WTC11 (cell line): ENCODE measurements at regions not wholly inside any gene's neighbourhood (a gene's known extent, or its start where the extent isn't known, plus 50 kb on each side); places are given as distances from the start of the nearest gene placed in this dataset.

Experiments used
- ATAC-seq: fragments of 200-7000 bp; cut with Tn5 transposase; 2 replicates; pipeline ENCODE4 v1.10.0; 2021; ENCODE audit warnings: mild to moderate bottlenecking, moderate library complexity
- CTCF ChIA-PET: fragments of 300-600 bp; sonication (Branson Sonifier 250); formaldehyde crosslinking; loops from one replicate; lab custom pipeline; 2021; ENCODE audit warnings: antibody characterized with exemption; lab: Charles Lee
- POLR2A ChIA-PET: fragments of 350-600 bp; sonication (Branson Sonifier 250); formaldehyde crosslinking; loops from one replicate; lab custom pipeline; 2021; ENCODE audit warnings: antibody characterized with exemption; lab: Charles Lee
- DNase-seq: peaks from one replicate; pipeline ENCODE4 v3.0.0; 2021; ENCODE audit warnings: low spot score
- H3K27ac Mint-ChIP-seq: 2 replicates; pipeline ENCODE4 v1.8.0; 2021; ENCODE audit warnings: mixed read lengths
- H3K27me3 Mint-ChIP-seq: 2 replicates; pipeline ENCODE4 v1.8.0; 2021; ENCODE audit warnings: low read depth, mild to moderate bottlenecking, moderate library complexity, mixed read lengths
- H3K36me3 Mint-ChIP-seq: 2 replicates; pipeline ENCODE4 v1.8.0; 2021; ENCODE audit warnings: mixed read lengths
- H3K4me1 Mint-ChIP-seq: 2 replicates; pipeline ENCODE4 v1.8.0; 2022; ENCODE audit warnings: mixed read lengths
- H3K4me3 Mint-ChIP-seq: 2 replicates; pipeline ENCODE4 v1.8.0; 2021; ENCODE audit warnings: mild to moderate bottlenecking, moderate library complexity, mixed read lengths
- H3K9me3 Mint-ChIP-seq: 2 replicates; pipeline ENCODE4 v1.8.0; 2021; ENCODE audit warnings: mixed read lengths
- ATF1 ChIP-seq: sonication (generic); formaldehyde crosslinking; IDR thresholded peaks from 2 replicates; pipeline ENCODE4 v1.8.1; 2023; ENCODE audit warnings: mild to moderate bottlenecking, moderate library complexity, missing genetic modification reagents
- CREM ChIP-seq: sonication (generic); formaldehyde crosslinking; IDR thresholded peaks from 2 replicates; pipeline ENCODE4 v1.8.1; 2022; ENCODE audit warnings: mild to moderate bottlenecking, missing genetic modification reagents, moderate library complexity
- EMX1 ChIP-seq: fragments of 250-450 bp; sonication (Bioruptor Pico); IDR thresholded peaks from 2 replicates; pipeline ENCODE4 v1.8.0; 2021; ENCODE audit warnings: mild to moderate bottlenecking
- JAZF1 ChIP-seq: fragments of 250-450 bp; sonication (Bioruptor Pico); IDR thresholded peaks from 2 replicates; pipeline ENCODE4 v1.9.0; 2021; ENCODE audit warnings: moderate library complexity, mild to moderate bottlenecking, inconsistent platforms
- KAT7 ChIP-seq: sonication (generic); formaldehyde crosslinking; IDR thresholded peaks from 2 replicates; pipeline ENCODE4 v1.8.1; 2023; ENCODE audit warnings: missing genetic modification reagents, mild to moderate bottlenecking, borderline replicate concordance
- NFATC4 ChIP-seq: fragments of 250-450 bp; sonication (Bioruptor Pico); IDR thresholded peaks from 2 replicates; pipeline ENCODE4 v1.9.0; 2021; ENCODE audit warnings: mild to moderate bottlenecking
- NFYB ChIP-seq: sonication (generic); formaldehyde crosslinking; conservative IDR thresholded peaks from 2 replicates; pipeline ENCODE4 v1.8.0; 2022; ENCODE audit warnings: low read depth, missing genetic modification reagents
- OVOL2 ChIP-seq: fragments of 250-450 bp; sonication (Bioruptor Pico); IDR thresholded peaks from 2 replicates; pipeline ENCODE4 v1.9.0; 2021; ENCODE audit warnings: mild to moderate bottlenecking, borderline replicate concordance
- TCF7 ChIP-seq: sonication (generic); formaldehyde crosslinking; IDR thresholded peaks from 2 replicates; pipeline ENCODE4 v1.8.0; 2022; ENCODE audit warnings: mild to moderate bottlenecking, low read depth, missing genetic modification reagents, moderate library complexity
- TEAD1 ChIP-seq: sonication (generic); formaldehyde crosslinking; IDR thresholded peaks from 2 replicates; pipeline ENCODE4 v1.8.0; 2022; ENCODE audit warnings: mild to moderate bottlenecking, missing genetic modification reagents
- ZNF263 ChIP-seq: sonication (generic); formaldehyde crosslinking; IDR thresholded peaks from 2 replicates; pipeline ENCODE4 v1.8.1; 2022; ENCODE audit warnings: low read depth, mild to moderate bottlenecking, moderate library complexity, missing genetic modification reagents
- TF ChIP-seq, protein P1 (sequence below): sonication (generic); formaldehyde crosslinking; IDR thresholded peaks from 2 replicates; pipeline ENCODE4 v1.8.0; 2022; ENCODE audit warnings: mild to moderate bottlenecking, missing genetic modification reagents
- TF ChIP-seq, protein P2 (sequence below): sonication (generic); formaldehyde crosslinking; IDR thresholded peaks from 2 replicates; pipeline ENCODE4 v1.8.1; 2023; ENCODE audit warnings: mild to moderate bottlenecking, moderate library complexity, missing genetic modification reagents
- TF ChIP-seq, protein P3 (sequence below): sonication (generic); formaldehyde crosslinking; IDR thresholded peaks from 2 replicates; pipeline ENCODE4 v1.8.0; 2022; ENCODE audit warnings: missing genetic modification reagents
- TF ChIP-seq, protein P4 (sequence below): sonication (generic); formaldehyde crosslinking; IDR thresholded peaks from 2 replicates; pipeline ENCODE4 v1.8.1; 2023; ENCODE audit warnings: mild to moderate bottlenecking, missing genetic modification reagents, moderate library complexity
- TF ChIP-seq, protein P5 (sequence below): sonication (generic); formaldehyde crosslinking; IDR thresholded peaks from 2 replicates; pipeline ENCODE4 v1.8.0; 2023; ENCODE audit warnings: mild to moderate bottlenecking, missing genetic modification reagents
- TF ChIP-seq, protein P6 (sequence below): sonication (generic); formaldehyde crosslinking; IDR thresholded peaks from 2 replicates; pipeline ENCODE4 v1.8.0; 2022; ENCODE audit warnings: mild to moderate bottlenecking, missing genetic modification reagents

DNA sequence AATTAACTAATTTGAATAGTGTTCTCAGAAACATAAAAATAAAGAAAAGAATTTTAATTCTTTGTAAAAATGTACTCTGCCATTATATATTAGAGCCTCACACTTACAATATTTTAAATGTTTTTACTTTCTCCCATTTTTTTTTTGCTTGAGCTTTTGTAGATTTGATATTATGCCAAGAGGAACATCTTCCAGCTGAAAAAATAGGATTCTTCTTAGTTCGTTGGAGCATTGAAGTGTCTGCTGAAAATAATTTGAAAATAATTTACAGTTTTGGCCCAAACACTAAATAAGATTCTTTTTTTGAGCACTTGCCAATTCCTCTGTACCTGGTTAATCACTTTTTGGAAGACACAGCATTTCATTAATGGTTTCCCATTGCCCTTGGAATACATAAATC lies 175.0 kb upstream of the COL11A1 start:
- Mint-ChIP-seq H3K4me1 (no peaks in the 10 kb centered on the region), H3K27me3 (no peaks in the 10 kb centered on the region), H3K4me3 (no peak overlapping the region), H3K36me3 (peaks cover 5% of the 10 kb centered on the region; the same call in 1 of the 2 replicates)
- CTCF ChIA-PET = interaction anchor here (0.6 kb wide), 1 partner anchor 10 kb away, joined by 3 read pairs; no protein-coding TSS in a partner anchor
- no peak for ATAC-seq
- DNase-seq = no peak
- no peak for TF ChIP-seq TEAD1 (CRISPR knock-in tag)
- TF ChIP-seq, protein P1, sequence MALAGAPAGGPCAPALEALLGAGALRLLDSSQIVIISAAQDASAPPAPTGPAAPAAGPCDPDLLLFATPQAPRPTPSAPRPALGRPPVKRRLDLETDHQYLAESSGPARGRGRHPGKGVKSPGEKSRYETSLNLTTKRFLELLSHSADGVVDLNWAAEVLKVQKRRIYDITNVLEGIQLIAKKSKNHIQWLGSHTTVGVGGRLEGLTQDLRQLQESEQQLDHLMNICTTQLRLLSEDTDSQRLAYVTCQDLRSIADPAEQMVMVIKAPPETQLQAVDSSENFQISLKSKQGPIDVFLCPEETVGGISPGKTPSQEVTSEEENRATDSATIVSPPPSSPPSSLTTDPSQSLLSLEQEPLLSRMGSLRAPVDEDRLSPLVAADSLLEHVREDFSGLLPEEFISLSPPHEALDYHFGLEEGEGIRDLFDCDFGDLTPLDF = no peak
- TF ChIP-seq, all 79 proteins: peak for 0
- peaks cover 32% of the 10 kb centered on the region for H3K9me3 Mint-ChIP-seq
- H3K27ac Mint-ChIP-seq = no peak overlapping the region
- POLR2A ChIA-PET = no interaction called here

DNA sequence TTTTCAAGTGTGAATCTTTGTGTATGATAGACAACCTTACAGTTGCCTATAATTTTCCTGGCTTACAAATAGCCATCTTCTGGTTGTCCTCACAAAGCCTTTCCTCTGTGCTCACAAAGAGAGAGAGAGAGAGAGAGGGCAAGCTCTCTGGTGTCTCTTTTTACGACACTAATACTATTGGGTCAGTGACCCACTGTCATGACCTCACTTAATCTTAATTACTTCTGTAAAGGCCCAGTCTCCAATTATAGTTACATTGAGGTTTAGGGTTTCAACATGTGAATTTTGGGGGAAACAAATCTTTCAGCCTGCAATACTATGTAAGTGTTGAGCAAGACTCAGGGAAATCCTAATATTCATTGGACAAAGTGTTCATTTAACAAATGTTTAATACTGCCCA lies 167.4 kb upstream of the COL11A1 start:
- ATAC-seq (no peak), DNase-seq (no peak)
- Mint-ChIP-seq H3K27me3 (no peaks in the 10 kb centered on the region), H3K4me1 (peaks cover 17% of the 10 kb centered on the region), H3K27ac (no peak overlapping the region), H3K4me3 (no peak overlapping the region), H3K9me3 (peaks cover 27% of the 10 kb centered on the region), H3K36me3 (peaks cover 5% of the 10 kb centered on the region; the same call in 1 of the 2 replicates)
- no peak for TF ChIP-seq NFATC4 (CRISPR knock-in tag)
- TF ChIP-seq KAT7 = no peak
- TF ChIP-seq, protein P2, sequence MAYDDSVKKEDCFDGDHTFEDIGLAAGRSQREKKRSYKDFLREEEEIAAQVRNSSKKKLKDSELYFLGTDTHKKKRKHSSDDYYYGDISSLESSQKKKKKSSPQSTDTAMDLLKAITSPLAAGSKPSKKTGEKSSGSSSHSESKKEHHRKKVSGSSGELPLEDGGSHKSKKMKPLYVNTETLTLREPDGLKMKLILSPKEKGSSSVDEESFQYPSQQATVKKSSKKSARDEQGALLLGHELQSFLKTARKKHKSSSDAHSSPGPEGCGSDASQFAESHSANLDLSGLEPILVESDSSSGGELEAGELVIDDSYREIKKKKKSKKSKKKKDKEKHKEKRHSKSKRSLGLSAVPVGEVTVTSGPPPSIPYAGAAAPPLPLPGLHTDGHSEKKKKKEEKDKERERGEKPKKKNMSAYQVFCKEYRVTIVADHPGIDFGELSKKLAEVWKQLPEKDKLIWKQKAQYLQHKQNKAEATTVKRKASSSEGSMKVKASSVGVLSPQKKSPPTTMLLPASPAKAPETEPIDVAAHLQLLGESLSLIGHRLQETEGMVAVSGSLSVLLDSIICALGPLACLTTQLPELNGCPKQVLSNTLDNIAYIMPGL (CRISPR knock-in tag) = no peak
- TF ChIP-seq ATF1 = no peak
- no peak for TF ChIP-seq NFYB (CRISPR knock-in tag)
- TF ChIP-seq, protein P3, sequence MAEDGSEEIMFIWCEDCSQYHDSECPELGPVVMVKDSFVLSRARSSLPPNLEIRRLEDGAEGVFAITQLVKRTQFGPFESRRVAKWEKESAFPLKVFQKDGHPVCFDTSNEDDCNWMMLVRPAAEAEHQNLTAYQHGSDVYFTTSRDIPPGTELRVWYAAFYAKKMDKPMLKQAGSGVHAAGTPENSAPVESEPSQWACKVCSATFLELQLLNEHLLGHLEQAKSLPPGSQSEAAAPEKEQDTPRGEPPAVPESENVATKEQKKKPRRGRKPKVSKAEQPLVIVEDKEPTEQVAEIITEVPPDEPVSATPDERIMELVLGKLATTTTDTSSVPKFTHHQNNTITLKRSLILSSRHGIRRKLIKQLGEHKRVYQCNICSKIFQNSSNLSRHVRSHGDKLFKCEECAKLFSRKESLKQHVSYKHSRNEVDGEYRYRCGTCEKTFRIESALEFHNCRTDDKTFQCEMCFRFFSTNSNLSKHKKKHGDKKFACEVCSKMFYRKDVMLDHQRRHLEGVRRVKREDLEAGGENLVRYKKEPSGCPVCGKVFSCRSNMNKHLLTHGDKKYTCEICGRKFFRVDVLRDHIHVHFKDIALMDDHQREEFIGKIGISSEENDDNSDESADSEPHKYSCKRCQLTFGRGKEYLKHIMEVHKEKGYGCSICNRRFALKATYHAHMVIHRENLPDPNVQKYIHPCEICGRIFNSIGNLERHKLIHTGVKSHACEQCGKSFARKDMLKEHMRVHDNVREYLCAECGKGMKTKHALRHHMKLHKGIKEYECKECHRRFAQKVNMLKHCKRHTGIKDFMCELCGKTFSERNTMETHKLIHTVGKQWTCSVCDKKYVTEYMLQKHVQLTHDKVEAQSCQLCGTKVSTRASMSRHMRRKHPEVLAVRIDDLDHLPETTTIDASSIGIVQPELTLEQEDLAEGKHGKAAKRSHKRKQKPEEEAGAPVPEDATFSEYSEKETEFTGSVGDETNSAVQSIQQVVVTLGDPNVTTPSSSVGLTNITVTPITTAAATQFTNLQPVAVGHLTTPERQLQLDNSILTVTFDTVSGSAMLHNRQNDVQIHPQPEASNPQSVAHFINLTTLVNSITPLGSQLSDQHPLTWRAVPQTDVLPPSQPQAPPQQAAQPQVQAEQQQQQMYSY = no peak
- TF ChIP-seq EMX1 (CRISPR knock-in tag) = no peak
- CTCF ChIA-PET = no interaction called here
- POLR2A ChIA-PET = no interaction called here

DNA sequence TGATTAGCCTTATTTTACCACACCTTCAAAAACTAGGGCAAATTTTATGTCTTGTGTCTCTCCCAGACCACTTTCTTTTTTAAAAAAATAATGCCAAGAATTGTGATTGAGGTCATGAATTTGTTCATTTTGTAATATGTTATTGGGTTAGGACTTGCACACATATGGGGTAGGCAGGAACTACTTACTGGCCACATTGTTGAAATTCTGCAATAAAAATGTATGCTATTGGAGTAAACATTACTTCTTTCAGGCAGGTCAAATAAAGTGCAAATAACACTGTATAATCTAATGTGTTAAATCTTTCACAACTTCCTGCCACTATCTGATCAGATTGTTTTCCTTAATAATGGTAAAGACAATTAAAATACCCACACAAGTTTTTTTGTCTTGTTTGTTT lies 166.6 kb upstream of the COL11A1 start:
- CTCF ChIA-PET = no interaction called here
- POLR2A ChIA-PET = no interaction called here
- peaks cover 17% of the 10 kb centered on the region for H3K4me1 Mint-ChIP-seq
- no peak overlapping the region for H3K27ac Mint-ChIP-seq
- DNase-seq (no peak), ATAC-seq (no peak)
- H3K36me3 Mint-ChIP-seq = peaks cover 1% of the 10 kb centered on the region; the same call in 1 of the 2 replicates
- H3K27me3 Mint-ChIP-seq = no peaks in the 10 kb centered on the region
- H3K9me3 Mint-ChIP-seq = peaks cover 23% of the 10 kb centered on the region
- H3K4me3 Mint-ChIP-seq = no peak overlapping the region
- TF ChIP-seq CREM (CRISPR knock-in tag) (no peak), JAZF1 (CRISPR knock-in tag) (no peak), KAT7 (no peak), ZNF263 (CRISPR knock-in tag) (no peak), OVOL2 (CRISPR knock-in tag) (no peak), TCF7 (CRISPR knock-in tag) (no peak)
- TF ChIP-seq, protein P1 = no peak
- TF ChIP-seq, protein P4, sequence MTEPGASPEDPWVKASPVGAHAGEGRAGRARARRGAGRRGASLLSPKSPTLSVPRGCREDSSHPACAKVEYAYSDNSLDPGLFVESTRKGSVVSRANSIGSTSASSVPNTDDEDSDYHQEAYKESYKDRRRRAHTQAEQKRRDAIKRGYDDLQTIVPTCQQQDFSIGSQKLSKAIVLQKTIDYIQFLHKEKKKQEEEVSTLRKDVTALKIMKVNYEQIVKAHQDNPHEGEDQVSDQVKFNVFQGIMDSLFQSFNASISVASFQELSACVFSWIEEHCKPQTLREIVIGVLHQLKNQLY = no peak
- TF ChIP-seq, protein P5, sequence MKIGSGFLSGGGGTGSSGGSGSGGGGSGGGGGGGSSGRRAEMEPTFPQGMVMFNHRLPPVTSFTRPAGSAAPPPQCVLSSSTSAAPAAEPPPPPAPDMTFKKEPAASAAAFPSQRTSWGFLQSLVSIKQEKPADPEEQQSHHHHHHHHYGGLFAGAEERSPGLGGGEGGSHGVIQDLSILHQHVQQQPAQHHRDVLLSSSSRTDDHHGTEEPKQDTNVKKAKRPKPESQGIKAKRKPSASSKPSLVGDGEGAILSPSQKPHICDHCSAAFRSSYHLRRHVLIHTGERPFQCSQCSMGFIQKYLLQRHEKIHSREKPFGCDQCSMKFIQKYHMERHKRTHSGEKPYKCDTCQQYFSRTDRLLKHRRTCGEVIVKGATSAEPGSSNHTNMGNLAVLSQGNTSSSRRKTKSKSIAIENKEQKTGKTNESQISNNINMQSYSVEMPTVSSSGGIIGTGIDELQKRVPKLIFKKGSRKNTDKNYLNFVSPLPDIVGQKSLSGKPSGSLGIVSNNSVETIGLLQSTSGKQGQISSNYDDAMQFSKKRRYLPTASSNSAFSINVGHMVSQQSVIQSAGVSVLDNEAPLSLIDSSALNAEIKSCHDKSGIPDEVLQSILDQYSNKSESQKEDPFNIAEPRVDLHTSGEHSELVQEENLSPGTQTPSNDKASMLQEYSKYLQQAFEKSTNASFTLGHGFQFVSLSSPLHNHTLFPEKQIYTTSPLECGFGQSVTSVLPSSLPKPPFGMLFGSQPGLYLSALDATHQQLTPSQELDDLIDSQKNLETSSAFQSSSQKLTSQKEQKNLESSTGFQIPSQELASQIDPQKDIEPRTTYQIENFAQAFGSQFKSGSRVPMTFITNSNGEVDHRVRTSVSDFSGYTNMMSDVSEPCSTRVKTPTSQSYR = no peak
- TF ChIP-seq, protein P6, sequence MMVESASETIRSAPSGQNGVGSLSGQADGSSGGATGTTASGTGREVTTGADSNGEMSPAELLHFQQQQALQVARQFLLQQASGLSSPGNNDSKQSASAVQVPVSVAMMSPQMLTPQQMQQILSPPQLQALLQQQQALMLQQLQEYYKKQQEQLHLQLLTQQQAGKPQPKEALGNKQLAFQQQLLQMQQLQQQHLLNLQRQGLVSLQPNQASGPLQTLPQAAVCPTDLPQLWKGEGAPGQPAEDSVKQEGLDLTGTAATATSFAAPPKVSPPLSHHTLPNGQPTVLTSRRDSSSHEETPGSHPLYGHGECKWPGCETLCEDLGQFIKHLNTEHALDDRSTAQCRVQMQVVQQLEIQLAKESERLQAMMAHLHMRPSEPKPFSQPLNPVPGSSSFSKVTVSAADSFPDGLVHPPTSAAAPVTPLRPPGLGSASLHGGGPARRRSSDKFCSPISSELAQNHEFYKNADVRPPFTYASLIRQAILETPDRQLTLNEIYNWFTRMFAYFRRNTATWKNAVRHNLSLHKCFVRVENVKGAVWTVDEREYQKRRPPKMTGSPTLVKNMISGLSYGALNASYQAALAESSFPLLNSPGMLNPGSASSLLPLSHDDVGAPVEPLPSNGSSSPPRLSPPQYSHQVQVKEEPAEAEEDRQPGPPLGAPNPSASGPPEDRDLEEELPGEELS (CRISPR knock-in tag) = no peak
